ENCODE measurements at regions not wholly inside any gene's neighbourhood (a gene's known extent, or its start where the extent isn't known, plus 50 kb on each side); places are given as distances from the start of the nearest gene placed in this dataset.
A peak's percentile ranks its signal among the peaks of the same experiment; 100 is the strongest.
"Not testable (repeated sequence)": the region's sequence is repeated elsewhere in the genome, so short reads cannot be mapped to it uniquely, and the experiment has no call there.

GRCh38 chr6:95865857-95866256 lies 149.9 kb upstream of the FUT9 start:
- no peak for DNase-seq

DNA sequence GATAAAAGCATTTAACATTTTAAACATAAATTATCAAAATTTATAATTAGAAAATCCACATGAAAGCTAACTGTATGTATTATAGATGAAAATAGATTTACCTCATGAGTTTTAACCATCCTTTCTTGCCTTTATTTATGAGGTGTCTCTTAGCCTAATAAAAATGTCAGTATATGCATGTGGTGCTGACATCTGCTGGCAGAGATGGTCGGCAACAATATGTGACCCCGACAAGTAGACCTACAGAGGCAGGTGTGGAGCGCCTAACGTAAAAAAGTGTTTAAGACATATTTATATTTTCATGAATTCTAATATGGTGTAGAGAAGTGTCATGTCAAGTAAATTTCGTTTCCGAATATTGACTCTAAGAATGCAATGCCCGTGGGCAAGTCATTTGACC lies 149.0 kb upstream of the FUT9 start:
- DNase-seq = peak in 3 of 51 donors; percentile 0 to 3 (median 1)

- no peak for DNase-seq
Observed at GRCh38 chr6:95867205-95867604, 148.6 kb upstream of the FUT9 start.

- DNase-seq = no peak
Observed at GRCh38 chr6:95877480-95877879, 138.3 kb upstream of the FUT9 start.

GRCh38 chr6:95879856-95880255 lies 135.9 kb upstream of the FUT9 start:
- DNase-seq = no peak

GRCh38 chr6:95882371-95882770 lies 133.4 kb upstream of the FUT9 start:
- no peak for DNase-seq

DNA sequence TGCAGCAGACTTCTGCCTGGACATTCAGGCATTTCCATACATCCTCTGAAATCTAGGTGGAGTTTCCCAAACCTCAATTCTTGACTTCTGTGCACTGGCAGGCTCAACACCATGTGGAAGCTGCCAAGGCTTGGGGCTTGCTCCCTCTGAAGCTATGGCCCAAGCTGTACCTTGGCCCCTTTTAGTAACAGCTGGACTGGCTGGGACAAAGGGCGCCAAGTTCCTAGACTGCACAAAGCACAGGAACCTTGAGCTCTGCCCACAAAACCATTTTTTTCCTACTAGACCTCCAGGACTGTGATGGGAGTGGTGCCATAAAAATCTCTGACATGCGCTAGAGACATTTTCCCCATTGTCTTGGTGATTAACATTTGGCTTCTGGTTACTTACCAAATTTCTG lies 127.1 kb upstream of the FUT9 start:
- not testable (repeated sequence) for DNase-seq

DNA sequence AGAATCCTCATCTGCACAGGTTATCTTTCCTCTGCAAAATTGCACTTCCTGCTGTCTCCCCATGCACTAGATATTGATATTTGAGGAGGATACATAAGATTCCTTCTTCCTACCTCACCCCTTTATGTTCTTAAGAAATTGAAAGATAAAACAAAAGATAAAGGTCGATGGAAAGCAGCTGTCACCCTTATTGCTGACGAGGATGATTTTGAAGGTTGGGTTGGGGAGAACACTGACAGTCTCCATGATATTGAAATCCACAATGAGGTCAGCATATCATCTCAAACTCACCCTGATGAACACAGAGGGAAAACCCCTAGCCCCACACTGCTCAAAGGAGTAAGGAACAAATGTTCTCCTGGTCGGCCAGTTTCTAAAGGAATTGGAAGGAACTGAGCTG lies 110.6 kb upstream of the FUT9 start:
- no peak for DNase-seq

DNA sequence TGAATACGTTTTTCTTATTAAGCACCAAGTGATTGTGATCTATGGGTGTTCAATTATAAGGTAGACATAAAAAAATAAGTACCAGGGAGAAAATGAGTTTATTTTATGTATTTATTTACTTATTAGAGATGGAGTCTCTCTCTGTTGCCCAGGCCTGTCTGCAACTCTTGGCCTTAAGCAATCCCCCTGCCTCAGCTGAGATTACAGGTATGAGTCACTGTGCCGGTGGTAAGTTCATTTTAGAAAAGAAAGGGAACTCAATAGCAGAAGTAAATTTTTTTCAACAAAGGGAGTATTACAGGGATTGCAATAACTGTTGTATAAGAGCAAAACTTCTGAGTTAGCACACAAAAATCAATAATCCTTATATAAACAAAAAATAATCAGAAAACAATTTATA lies 98.7 kb upstream of the FUT9 start:
- DNase-seq = no peak

DNA sequence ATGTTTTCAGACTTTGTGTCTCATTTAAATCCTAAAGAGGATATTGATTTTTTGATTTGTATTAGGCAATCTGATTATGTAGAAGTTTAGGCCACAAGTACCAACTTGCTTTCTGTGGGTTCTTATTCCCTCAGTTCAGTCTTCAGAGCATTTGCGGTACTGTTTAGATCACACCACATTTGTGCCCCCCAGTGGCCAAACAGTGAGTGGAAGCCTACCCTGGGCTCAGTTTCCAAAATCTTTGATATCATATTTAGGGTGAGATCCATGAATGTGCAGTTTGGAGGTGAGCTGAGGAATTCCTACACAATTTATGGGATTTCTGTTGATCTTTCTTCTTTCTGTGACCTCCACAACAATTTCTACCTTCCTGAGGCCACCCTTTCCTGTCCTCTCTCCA lies 92.3 kb upstream of the FUT9 start:
- DNase-seq = no peak

- peak in 1 of 51 donors; percentile 6 for DNase-seq
Observed at GRCh38 chr6:95935736-95936135, 80.0 kb upstream of the FUT9 start.

GRCh38 chr6:95946906-95947305 lies 68.9 kb upstream of the FUT9 start:
- no peak for DNase-seq

GRCh38 chr6:95948324-95948723 lies 67.5 kb upstream of the FUT9 start:
- DNase-seq = no peak

DNA sequence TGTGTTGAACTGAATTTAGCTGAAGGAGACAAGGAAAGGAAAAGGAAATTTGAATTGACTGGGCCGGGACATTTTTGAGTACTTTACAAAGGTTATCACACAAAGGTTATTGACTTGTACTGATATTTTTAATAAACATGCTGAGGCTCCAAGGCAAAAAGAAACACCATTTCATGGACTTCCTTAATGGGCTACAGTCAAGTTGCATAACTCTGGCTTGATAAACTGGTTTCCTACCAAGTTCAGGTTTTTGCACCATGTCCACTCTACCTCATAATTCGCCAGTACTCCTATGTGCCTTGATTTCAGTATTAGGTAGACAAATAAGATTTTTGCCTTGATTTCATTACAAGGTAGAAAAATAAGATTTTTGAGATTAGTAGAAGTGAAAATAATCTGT lies 65.8 kb upstream of the FUT9 start:
- no peak for DNase-seq

DNA sequence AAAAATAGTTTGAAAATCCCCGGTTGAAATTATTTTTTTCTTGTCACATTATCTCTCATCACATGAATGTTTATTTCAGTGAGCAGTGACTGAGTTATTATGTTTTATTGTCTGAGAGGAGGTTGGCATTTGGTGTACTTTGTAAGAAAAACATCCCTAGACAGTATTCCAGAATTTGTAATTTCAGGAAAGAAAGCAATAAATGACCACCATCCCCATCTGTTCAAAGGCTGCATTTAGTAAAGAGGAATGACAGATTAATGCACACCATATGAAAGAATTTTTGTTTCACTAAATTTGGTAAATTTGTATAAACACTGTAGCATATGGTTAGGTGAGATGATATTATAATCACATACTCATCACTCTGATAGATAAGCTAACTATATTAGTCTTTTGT lies 57.1 kb upstream of the FUT9 start:
- DNase-seq = no peak

DNA sequence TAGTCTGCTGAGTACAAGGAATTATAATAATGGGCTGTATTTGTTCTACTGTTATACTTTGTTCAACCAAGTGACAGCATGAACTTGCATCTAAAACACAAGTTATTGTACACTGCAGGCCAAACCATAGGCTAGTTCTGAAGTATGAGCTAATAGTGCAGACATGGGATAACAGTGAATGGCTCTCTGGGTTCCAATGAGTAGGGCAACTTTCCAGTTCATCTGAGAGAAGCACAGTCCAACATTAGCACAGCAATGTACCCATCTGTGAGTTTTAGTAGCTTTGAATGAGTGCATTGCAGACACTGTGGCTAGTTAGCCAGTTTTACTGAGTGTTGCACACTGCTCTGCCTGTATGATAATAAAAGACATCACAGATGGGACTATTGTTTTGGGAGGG lies 56.5 kb upstream of the FUT9 start:
- peak in 6 of 51 donors; percentile 0 to 29 (median 4) for DNase-seq

Measured in hypothalamus (tissue), 51 donors.